Ishikawa (cell line): ENCODE measurements at regions not wholly inside any gene's neighbourhood (a gene's known extent, or its start where the extent isn't known, plus 50 kb on each side); places are given as distances from the start of the nearest gene placed in this dataset.

ENCODE experiments used
- CREB1 ChIP-seq: IDR thresholded peaks from 2 replicates; pipeline ENCODE4 v1.6.1; 2012; ENCODE audit warnings: low read depth
- EGR1 ChIP-seq: IDR thresholded peaks from 2 replicates; pipeline ENCODE4 v1.6.1; 2012
- EP300 ChIP-seq: IDR thresholded peaks from 2 replicates; pipeline ENCODE4 v1.6.1; 2012; ENCODE audit warnings: borderline replicate concordance
- NFIC ChIP-seq: IDR thresholded peaks from 2 replicates; pipeline ENCODE4 v1.6.1; 2012
- RAD21 ChIP-seq: IDR thresholded peaks from 2 replicates; pipeline ENCODE4 v1.6.1; 2012; ENCODE audit warnings: low read depth
- REST ChIP-seq: IDR thresholded peaks from 2 replicates; pipeline ENCODE4 v1.6.1; 2012; ENCODE audit warnings: low read depth, mild to moderate bottlenecking
- TAF1 ChIP-seq: IDR thresholded peaks from 2 replicates; pipeline ENCODE4 v1.6.1; 2012; ENCODE audit warnings: low read depth, mild to moderate bottlenecking
- YY1 ChIP-seq: IDR thresholded peaks from 2 replicates; pipeline ENCODE4 v1.6.1; 2012; ENCODE audit warnings: low read depth

DNA sequence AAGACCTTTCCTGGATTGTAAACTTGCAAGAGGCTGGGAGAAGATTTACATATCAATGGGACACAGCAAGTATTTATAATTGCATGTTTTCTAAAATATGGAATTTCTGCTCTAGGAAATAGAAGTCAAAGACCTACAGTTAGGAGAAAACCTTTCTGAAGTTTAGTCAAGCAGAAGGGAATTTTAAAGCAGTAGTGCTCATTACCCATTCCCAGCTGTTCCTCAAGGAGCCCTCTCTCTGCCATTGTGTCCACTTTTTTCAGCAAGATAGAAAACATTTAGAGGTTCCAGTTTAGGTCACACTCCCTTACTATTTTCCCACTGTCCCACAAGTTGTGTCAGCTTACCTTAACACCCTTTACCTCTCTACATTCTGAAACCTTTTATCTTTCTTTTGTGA, 584.0 kb upstream of the CHAC2 start:
- TF ChIP-seq EGR1 = no peak
- TF ChIP-seq YY1 = no peak
- TF ChIP-seq CREB1 = no peak
- TF ChIP-seq NFIC = no peak
- no peak for TF ChIP-seq TAF1
- TF ChIP-seq RAD21 = no peak
- no peak for TF ChIP-seq EP300
- TF ChIP-seq REST = no peak
